HCT116 (cell line): ENCODE measurements at regions not wholly inside any gene's neighbourhood (a gene's known extent, or its start where the extent isn't known, plus 50 kb on each side); places are given as distances from the start of the nearest gene placed in this dataset.

Source experiments
- ATAC-seq: fragments of 200-7000 bp; cut with Tn5 transposase; 2 replicates; pipeline ENCODE4 v1.9.1; 2020; ENCODE audit warnings: mild to moderate bottlenecking, moderate library complexity
- BruUV-seq: library from RNA; stranded (reverse); fragments of 400-500 nt; replicated peaks from 2 replicates; lab custom pipeline; 2021; lab: Mats Ljungman, UMichigan
- CTCF ChIA-PET: fragments of 300-600 bp; sonication (Branson Sonifier 250); formaldehyde crosslinking; loops from one replicate; lab custom pipeline; 2021; ENCODE audit warnings: antibody characterized with exemption; lab: Charles Lee
- POLR2A ChIA-PET: fragments of 300-600, 350-600 bp; sonication (Branson Sonifier 250); formaldehyde crosslinking; loops from one replicate; lab custom pipeline; 2021; ENCODE audit warnings: antibody characterized with exemption; lab: Charles Lee
- RAD21 ChIA-PET, 2 experiments: fragments of 300-600 bp; sonication (Branson Sonifier 250); formaldehyde crosslinking; loops; one replicate each; lab custom pipeline; 2023; ENCODE audit warnings: low total read pairs in 2 of 2; ENCODE audit not compliant: uncharacterized antibody in 2 of 2, unreplicated experiment in 2 of 2, low non-redundant PET in 1 of 2; lab: Charles Lee
- DNase-seq: peaks from one replicate; pipeline ENCODE4 v3.0.0-alpha.2; 2010; ENCODE audit warnings: low read depth, low spot score
- H2AFZ ChIP-seq: fragments of 200-600 bp; shearing (Covaris generic), sonication (generic); 2 replicates; pipeline ENCODE4 v1.6.1; 2017; ENCODE audit warnings: low read depth, mixed run types, mixed read lengths, antibody characterized with exemption, low read length; ENCODE audit not compliant: poor library complexity, severe bottlenecking
- H3K27ac ChIP-seq: 2 replicates; pipeline ENCODE4 v1.5.1; 2012; ENCODE audit warnings: low read depth, low read length
- H3K27me3 ChIP-seq: fragments of 200-600 bp; sonication (generic); 2 replicates; pipeline ENCODE4 v1.6.1; 2016; ENCODE audit warnings: mixed run types, low read length, mixed read lengths; ENCODE audit not compliant: insufficient read depth
- H3K36me3 ChIP-seq, 2 experiments: fragments of 200-500 bp in 1 of 2; fragments of 200-600 bp in 1 of 2; sonication (Bioruptor generic) in 1 of 2; sonication (generic) in 1 of 2; 2 replicates each; pipeline versions ENCODE4 v1.5.1 to v1.6.1; 2014 to 2016; ENCODE audit warnings: low read length in 2 of 2, inconsistent platforms in 1 of 2, mixed read lengths in 1 of 2, mixed run types in 1 of 2; ENCODE audit not compliant: insufficient read depth in 2 of 2, control insufficient read depth in 1 of 2
- H3K4me1 ChIP-seq, 2 experiments: fragments of 200-600 bp in 1 of 2; sonication (generic) in 1 of 2; 2 replicates each; pipeline versions ENCODE4 v1.5.1 to v1.6.1; 2012 to 2017; ENCODE audit warnings: low read length in 2 of 2, inconsistent platforms in 1 of 2, mild to moderate bottlenecking in 1 of 2, mixed read lengths in 1 of 2, mixed run types in 1 of 2, moderate library complexity in 1 of 2; ENCODE audit not compliant: insufficient read depth in 2 of 2, control insufficient read depth in 1 of 2
- H3K4me2 ChIP-seq: fragments of 200-600 bp; sonication (generic); 2 replicates; pipeline ENCODE4 v1.6.1; 2017; ENCODE audit warnings: mixed run types, low read length, mixed read lengths
- H3K4me3 ChIP-seq, 2 experiments: fragments of 200-600 bp in 1 of 2; sonication (generic) in 1 of 2; replicated peaks in 1 of 2; 2 replicates each; pipeline ENCODE4 v1.5.1; 2011 to 2016; ENCODE audit warnings: low read length in 2 of 2, control low read depth in 1 of 2, low read depth in 1 of 2, mild to moderate bottlenecking in 1 of 2, mixed read lengths in 1 of 2, mixed run types in 1 of 2
- H3K79me2 ChIP-seq: fragments of 200-600 bp; sonication (generic); 2 replicates; pipeline ENCODE4 v1.6.1; 2017; ENCODE audit warnings: mild to moderate bottlenecking, mixed run types, low read length, moderate library complexity, mixed read lengths; ENCODE audit not compliant: insufficient read depth
- H3K9ac ChIP-seq: fragments of 200-600 bp; sonication (generic); 2 replicates; pipeline ENCODE4 v1.6.1; 2016; ENCODE audit warnings: low read length, mixed read lengths
- H3K9me2 ChIP-seq: fragments of 200-600 bp; sonication (generic), shearing (Covaris generic); 2 replicates; pipeline ENCODE4 v1.6.1; 2017; ENCODE audit warnings: mixed run types, mild to moderate bottlenecking, moderate library complexity; ENCODE audit not compliant: insufficient read depth
- H3K9me3 ChIP-seq, 2 experiments: fragments of 200-500 bp in 1 of 2; fragments of 200-600 bp in 1 of 2; sonication (Bioruptor generic) in 1 of 2; sonication (generic) in 1 of 2; 2 replicates each; pipeline ENCODE4 v1.6.1; 2014 to 2017; ENCODE audit warnings: low read length in 2 of 2, mixed read lengths in 2 of 2, inconsistent platforms in 1 of 2, low read depth in 1 of 2, mild to moderate bottlenecking in 1 of 2, mixed run types in 1 of 2, moderate library complexity in 1 of 2; ENCODE audit not compliant: control insufficient read depth in 1 of 2, insufficient read depth in 1 of 2
- H4K20me1 ChIP-seq: fragments of 200-600 bp; sonication (generic), shearing (Covaris generic); 2 replicates; pipeline ENCODE4 v1.6.1; 2017; ENCODE audit warnings: mixed run types, mild to moderate bottlenecking, moderate library complexity; ENCODE audit not compliant: insufficient read depth
- ATF3 ChIP-seq: IDR thresholded peaks from 2 replicates; pipeline ENCODE4 v1.6.1; 2012
- CBX3 ChIP-seq: IDR thresholded peaks from 2 replicates; pipeline ENCODE4 v1.6.1; 2012; ENCODE audit warnings: low read depth
- CEBPB ChIP-seq: IDR thresholded peaks from 2 replicates; pipeline ENCODE4 v1.6.1; 2012; ENCODE audit warnings: low read depth
- CTCF ChIP-seq, 3 experiments: fragments of 200-600 bp in 1 of 3; sonication (generic) in 1 of 3; IDR thresholded peaks in 2 of 3; conservative IDR thresholded peaks in 1 of 3; 2 replicates each; pipeline ENCODE4 v1.5.1; 2012 to 2017; ENCODE audit warnings: low read depth in 2 of 3, low read length in 2 of 3, antibody characterized with exemption in 1 of 3, borderline replicate concordance in 1 of 3, control low read depth in 1 of 3, mild to moderate bottlenecking in 1 of 3, mixed read lengths in 1 of 3, mixed run types in 1 of 3, moderate library complexity in 1 of 3; ENCODE audit not compliant: insufficient read depth in 1 of 3
- ELF1 ChIP-seq: IDR thresholded peaks from 2 replicates; pipeline ENCODE4 v1.6.1; 2012; ENCODE audit warnings: low read depth, borderline replicate concordance
- EZH2 ChIP-seq: fragments of 200-600 bp; sonication (generic); IDR thresholded peaks from 2 replicates; pipeline ENCODE4 v1.6.1; 2017; ENCODE audit warnings: antibody characterized with exemption, mixed run types
- FOSL1 ChIP-seq: IDR thresholded peaks from 2 replicates; pipeline ENCODE4 v1.6.1; 2012; ENCODE audit warnings: low read depth
- JUND ChIP-seq: IDR thresholded peaks from 2 replicates; pipeline ENCODE4 v1.6.1; 2012
- MAX ChIP-seq: IDR thresholded peaks from 2 replicates; pipeline ENCODE4 v1.6.1; 2012
- POLR2A ChIP-seq: IDR thresholded peaks from 2 replicates; pipeline ENCODE4 v1.7.0; 2011; ENCODE audit warnings: borderline replicate concordance; ENCODE audit not compliant: insufficient read depth, insufficient read length; ENCODE audit errors: extremely low read depth
- RAD21 ChIP-seq: IDR thresholded peaks from 2 replicates; pipeline ENCODE4 v1.6.1; 2012; ENCODE audit warnings: low read depth, mild to moderate bottlenecking
- SRF ChIP-seq: IDR thresholded peaks from 2 replicates; pipeline ENCODE4 v1.6.1; 2012; ENCODE audit warnings: low read depth
- TCF7L2 ChIP-seq: IDR thresholded peaks from 2 replicates; pipeline ENCODE4 v1.7.0; 2011; ENCODE audit warnings: borderline replicate concordance, inconsistent platforms; ENCODE audit not compliant: insufficient read depth, insufficient read length; ENCODE audit errors: extremely low read depth
- YY1 ChIP-seq: IDR thresholded peaks from 2 replicates; pipeline ENCODE4 v1.6.1; 2011; ENCODE audit warnings: low read length, low read depth, moderate library complexity, mild to moderate bottlenecking; ENCODE audit not compliant: insufficient replicate concordance; ENCODE audit errors: extremely low read depth
- ZBTB33 ChIP-seq: IDR thresholded peaks from 2 replicates; pipeline ENCODE4 v1.6.1; 2011; ENCODE audit warnings: mild to moderate bottlenecking, low read length, moderate library complexity; ENCODE audit not compliant: insufficient replicate concordance; ENCODE audit errors: extremely low read depth
- ZFX ChIP-seq: fragments of 450-650 bp; IDR thresholded peaks from 2 replicates; pipeline ENCODE4 v1.6.1; 2017
- intact Hi-C: fragments of 100-400 bp; cut with micrococcal nuclease; formaldehyde crosslinking; loops from 2 replicates; pipeline ENCODE4 v1.10.0; 2022

- Histone ChIP-seq H2AFZ (no peak overlapping the region), H3K27me3 (no peaks in the 10 kb centered on the region), H3K79me2 (no peaks in the 10 kb centered on the region), H3K9ac (no peak overlapping the region), H3K27ac (no peak overlapping the region), H3K9me3 (peaks cover 6 to 7% of the 10 kb centered on the region in 2 experiments; a peak in 3 of 4 replicates), H3K4me1 (no peaks in the 10 kb centered on the region), H3K36me3 (no peaks in the 10 kb centered on the region), H3K4me3 (no peak overlapping the region), H4K20me1 (no peaks in the 10 kb centered on the region), H3K9me2 (no peaks in the 10 kb centered on the region), H3K4me2 (no peak overlapping the region)
- ChIA-PET CTCF (no interaction called here), RAD21 (no interaction called here), POLR2A (no interaction called here)
- DNase-seq (no peak), ATAC-seq (no peak)
- no peak for TF ChIP-seq TCF7L2
- no peak for TF ChIP-seq SRF
- TF ChIP-seq POLR2A, result no peak
- no peak for TF ChIP-seq CEBPB
- TF ChIP-seq MAX, result no peak
- TF ChIP-seq JUND, result no peak
- no peak for TF ChIP-seq CTCF (IDR thresholded peaks at IDR 0.05 in 2 of 3, conservative IDR thresholded peaks at IDR 0.05 in 1 of 3; ENCODE audit: borderline replicate concordance in 1 of 3, insufficient read depth in 1 of 3, low read depth in 2 of 3, low read length in 2 of 3)
- TF ChIP-seq ZBTB33, result no peak
- no peak for TF ChIP-seq ZFX
- TF ChIP-seq ATF3, result no peak
- TF ChIP-seq ELF1, result no peak
- no peak for TF ChIP-seq YY1
- TF ChIP-seq CBX3, result no peak
- TF ChIP-seq EZH2, result no peak
- no peak for TF ChIP-seq FOSL1
- TF ChIP-seq RAD21, result no peak
- no TSS peak for BruUV-seq
- intact Hi-C loops, result no loop called here
Measured at GRCh38 chr3:86228101-86228500, 762.8 kb downstream of the VGLL3 start.
